GM21717 (cell line): ENCODE measurements at regions not wholly inside any gene's neighbourhood (a gene's known extent, or its start where the extent isn't known, plus 50 kb on each side); places are given as distances from the start of the nearest gene placed in this dataset.

Source experiments
- ATAC-seq: cut with Tn5 transposase; IDR thresholded peaks from one replicate; pipeline ENCODE4 v1.9.1; 2021; ENCODE audit warnings: mild to moderate bottlenecking, moderate library complexity; ENCODE audit not compliant: unreplicated experiment

DNA sequence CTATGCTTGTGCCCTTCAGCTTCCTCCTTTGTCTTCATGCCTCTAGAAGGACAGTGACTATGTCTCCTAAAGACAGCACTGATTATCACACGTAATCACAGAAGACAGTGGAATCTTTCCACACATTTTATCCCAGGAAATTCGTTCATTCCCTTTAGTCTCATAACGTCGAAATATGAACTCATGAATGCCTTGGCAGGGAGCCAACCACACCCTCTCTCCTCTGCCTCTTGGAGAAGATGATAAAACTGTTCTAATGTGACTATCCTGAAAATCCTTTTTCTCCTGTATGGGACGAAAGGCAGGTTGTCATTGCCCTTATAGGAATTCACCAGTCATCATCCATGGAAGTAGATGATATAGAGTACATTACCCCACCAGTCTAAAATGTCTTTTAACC is 726.6 kb upstream of the FANCL start:
- no peak for ATAC-seq

DNA sequence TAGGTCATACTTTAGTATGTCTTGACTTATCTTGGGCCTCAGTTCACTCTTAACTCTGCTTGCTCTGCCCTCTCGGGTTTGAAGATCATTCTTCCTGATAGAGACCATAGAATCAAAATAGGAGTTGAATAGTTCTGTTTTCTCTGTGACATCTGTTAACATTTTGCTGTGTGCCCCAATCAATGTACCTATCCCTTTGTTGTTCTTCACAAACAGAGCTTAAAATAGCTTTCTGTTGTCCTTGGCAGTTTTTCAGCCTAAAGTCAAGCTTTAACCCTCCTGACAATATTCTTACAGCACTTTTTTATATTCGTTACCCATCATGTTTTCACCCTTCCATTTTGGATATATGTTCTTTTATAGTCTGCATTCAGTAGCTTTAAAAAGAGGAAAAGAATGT is 724.5 kb upstream of the FANCL start:
- no peak for ATAC-seq

DNA sequence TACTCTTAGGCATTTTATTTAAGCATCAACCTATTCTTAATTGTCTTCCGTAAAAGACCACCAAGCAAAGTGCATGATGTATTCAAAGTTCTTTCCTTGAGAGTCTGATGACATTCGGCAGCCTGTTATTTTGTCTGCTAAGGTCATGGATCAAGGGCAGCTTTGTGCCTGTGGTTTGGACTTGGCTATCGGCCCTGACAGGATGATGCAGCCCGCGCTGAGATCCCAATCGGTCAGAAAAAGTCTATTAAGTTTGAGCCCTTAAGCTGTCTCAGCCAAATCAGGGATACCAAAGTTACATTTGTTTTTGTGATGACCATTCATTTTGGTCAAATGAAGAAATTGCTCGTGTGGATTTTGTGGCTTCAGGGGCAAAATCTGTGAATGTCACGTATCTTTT is 718.9 kb upstream of the FANCL start:
- no peak for ATAC-seq

DNA sequence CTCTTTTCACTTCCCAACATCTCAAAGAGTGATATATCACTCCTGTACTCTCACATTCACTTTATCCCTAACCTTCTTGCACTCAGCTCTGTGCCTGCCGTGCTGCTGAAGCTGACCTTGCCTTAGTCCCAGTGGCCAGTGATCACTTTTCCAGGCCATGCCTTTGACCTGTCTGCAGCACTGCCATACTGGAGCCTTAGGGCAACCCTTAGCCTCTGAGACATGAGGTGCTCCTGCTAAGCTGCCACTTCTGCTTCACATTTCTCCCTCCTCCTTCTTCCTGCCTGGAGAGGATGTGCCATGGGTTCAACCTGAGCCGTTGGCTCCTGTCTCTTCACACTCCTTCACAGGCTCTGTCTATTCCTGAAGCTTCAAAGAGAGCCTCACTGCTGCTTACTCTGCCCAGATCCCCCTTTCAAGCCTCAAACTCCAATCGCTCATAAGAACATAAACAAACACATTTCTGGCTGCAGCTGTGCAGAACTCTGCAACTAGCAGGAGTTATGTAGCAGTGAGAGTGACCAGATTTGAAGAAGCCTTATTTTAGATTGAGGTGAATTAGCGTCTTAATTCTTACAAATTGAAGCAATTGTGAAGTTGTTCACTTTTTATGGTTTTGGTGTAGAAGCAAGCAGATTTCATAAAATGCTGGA is 716.2 kb upstream of the FANCL start:
- ATAC-seq = no peak

DNA sequence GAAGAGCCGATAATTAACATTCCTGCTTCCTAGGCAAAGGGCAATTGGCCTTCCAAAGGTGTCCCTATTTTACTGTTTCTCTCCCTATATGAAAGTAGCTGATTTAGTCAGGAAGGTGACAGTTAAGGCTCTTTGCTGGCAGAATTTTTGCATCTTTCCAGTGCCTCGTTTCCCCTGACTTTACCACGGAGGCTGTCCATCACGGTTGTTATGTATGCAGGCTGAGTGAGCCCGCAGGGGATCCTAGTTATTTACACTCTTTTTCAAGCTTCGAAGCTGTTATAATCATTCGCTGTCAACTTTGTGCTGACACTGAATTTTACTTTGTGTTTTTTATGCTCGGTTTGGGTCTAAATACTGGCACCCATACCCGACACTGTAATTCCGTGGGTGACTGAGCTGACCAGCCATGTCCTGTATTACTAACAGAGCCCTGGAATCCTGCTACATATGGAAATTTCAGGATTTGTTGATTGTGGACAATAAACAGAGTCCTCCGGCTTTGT is 713.8 kb upstream of the FANCL start:
- ATAC-seq = no peak

DNA sequence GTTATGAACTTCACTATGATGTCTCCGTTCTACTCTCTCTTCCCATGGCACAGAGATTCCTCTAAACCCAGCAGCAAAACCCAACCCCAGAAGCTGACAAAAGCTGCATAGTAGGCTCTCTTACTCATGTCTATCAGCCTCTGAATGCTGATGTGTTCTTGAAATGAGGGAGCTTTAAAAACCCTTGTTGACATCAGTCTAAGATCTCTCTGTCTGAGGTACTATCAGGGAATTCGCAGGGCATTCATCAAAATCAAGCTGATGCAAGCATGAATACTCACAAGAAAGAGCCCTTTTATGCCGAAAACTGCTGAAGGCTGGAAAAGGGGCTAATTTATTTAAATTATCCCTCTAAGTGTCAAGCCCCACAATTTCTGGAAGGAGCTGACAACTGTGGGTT is 710.6 kb upstream of the FANCL start:
- ATAC-seq = no peak

DNA sequence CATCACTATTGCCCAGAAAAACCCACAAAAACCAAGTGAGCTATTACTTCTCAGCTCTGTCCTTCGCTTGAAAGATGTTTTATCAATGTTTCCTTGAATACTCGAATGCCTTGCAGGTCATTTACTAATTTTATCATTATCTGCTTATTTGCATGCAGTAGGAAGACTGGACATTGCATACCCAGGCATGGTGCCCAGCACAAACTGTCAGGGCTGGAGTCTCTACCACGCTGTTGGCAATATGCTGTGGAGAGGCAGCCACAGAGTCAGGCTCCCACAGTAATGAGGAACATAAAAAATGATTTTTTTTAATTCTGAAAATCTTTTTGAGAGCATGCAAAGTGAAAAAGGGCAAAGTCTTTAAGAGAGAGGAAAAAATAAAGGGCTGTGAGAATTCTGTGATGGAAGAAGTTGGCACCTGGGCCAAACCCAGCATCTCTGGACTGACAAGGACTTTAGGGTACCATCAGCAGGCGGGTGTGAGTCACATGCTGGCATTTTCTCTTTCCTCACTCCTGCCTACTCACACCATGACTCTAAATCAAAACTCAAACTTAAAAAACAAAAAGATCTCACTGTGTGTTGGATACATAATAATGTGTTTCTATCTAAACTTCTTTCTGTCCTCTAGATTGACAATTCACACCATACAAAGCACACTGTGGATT is 709.8 kb upstream of the FANCL start:
- no peak for ATAC-seq

DNA sequence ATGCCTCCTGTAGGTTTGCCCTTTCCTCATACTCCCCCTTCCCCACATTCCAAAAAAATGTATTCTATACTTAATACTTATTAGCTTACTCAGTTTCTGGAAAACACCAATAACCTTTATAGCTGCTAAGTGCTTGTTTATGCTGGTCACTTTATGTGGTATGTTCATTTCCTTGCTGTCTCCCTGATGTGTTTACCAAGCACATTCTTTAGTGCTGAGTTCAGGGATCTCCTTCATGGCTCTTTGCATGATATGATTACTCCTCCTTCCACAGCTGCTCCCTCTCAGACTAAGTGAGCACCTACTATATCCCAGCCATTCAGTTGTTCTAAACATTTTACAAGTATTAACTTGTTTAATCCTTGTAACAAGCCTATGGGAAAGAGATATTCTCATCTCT is 698.3 kb upstream of the FANCL start:
- no peak for ATAC-seq

DNA sequence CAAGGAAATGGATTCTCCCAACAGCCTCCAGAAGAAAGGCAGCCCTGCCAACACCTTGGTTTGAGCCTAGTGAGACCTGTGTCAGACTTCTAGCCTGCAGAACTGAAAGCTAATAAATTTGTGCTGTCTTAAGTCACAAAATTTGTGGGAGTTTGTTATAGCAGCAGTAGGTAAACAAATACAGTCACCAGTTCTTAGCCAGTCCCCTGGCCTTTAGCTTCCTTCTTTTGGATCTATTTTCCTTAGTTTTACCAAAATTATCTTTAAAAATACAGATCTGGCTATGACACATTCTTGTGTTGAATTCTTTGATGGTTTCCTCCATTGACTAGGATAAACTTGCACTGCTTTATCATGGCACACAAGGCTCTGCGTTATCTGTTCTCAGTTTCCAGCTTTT is 697.9 kb upstream of the FANCL start:
- ATAC-seq = no peak

DNA sequence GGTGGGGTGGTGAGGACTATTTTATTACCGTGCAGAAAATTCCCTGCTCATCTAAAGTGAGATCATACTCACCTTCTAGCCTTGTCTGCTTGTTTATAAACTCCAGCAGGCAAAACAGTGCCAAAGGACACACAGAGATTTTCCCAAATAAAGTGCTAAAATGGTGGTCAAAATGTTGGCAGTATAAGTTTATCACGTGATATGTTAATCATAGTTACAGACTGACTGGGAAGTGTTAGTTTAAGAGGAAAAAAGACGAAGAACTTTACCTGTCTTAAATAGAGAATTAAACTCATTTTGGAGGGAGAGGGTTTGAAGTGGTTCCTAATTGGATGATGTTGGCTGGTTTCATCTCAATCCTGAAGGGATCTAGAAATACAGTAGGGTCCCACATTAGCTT is 691.7 kb upstream of the FANCL start:
- no peak for ATAC-seq

DNA sequence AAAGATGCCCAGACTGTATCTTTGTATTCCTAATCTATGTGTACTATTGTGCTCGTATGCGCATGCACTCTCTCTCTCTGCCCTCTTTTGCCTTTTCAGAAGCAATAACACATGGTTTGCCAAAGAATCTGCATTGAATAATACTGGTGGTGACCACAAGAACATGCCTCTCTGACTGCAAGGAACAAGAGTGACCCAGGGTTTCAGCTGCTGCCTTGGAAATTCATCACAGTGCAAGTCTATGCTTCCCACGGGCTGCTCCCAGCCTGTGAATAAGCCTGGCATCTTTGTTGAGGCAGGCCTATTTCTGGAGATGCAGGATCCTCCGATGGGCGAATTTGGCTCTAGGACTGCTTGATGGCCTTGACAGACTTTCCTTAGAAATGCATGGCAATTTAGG is 689.4 kb upstream of the FANCL start:
- no peak for ATAC-seq

DNA sequence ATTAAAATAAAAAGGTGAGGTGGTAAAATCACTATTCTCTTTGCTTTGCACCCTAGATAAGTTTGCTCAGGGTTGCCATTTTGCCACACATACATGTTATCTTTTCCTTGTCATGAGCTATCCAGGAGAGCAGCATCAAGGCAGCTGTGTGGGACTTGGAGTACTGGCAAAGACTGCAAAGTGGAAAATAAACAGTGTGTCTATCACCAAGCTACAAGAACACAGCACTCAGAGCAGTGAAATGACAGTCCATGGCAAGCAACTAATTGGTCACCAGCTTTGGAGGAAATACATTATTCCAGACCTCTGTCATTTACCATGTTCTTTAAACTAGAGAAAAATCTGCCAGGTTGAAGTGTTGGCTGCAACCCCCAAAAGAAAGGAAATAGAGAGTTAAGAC is 687.8 kb upstream of the FANCL start:
- no peak for ATAC-seq

DNA sequence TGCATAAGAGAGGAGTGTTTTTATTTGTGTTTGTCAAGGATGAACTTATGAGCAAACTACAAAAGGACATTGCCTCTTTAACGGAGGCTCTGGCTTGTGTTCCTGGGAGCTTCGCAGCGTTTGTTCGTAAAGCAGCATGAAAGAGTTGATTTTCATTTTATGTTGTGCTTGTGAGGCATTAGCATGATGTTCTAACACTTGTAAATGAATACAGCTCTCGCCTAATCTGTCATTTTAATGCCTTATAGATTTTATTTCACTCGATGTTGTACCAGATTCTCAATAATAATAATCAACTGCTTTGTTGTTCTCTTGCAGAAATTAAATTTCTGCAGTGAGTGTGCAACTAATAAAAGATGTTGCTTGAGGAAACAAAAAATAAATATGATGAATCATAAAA is 687.3 kb upstream of the FANCL start:
- no peak for ATAC-seq

DNA sequence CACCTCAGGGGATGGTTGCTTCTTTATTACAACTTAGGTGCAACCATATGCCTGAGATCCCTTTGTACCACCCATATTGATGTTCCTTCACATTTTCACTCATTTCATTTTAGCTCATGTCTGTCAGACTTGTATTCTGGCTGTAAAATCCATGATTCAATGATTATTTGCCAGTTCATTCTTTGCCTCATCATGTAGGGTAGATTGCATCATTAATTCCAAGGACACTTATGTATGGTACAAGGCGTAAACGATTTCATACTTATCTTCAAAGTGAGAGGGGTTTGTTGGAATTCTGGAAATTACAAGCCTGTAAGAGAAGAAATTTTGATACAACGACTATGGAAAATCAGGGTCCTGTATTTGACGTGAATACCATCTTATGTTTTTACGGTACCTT is 685.0 kb upstream of the FANCL start:
- no peak for ATAC-seq

DNA sequence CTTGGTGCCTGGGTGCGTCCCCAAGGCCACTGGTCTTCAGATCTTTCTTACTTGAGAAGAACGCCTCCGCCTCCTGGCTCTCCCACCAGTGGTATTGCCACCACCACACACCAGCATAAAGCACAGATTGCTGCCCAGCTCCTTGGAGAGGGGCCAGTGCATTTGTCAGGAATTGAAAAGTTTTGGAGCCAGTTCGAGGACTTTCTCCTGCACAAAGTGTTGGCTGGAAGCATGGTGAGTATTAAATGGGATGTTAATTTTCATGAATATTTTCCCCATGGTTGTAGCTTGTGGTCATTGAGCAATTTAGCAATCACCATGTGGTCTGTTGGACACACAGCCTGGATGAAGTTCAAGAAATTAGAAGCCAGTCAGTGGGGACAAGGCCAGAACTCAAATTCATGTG is 684.6 kb upstream of the FANCL start:
- ATAC-seq = no peak

DNA sequence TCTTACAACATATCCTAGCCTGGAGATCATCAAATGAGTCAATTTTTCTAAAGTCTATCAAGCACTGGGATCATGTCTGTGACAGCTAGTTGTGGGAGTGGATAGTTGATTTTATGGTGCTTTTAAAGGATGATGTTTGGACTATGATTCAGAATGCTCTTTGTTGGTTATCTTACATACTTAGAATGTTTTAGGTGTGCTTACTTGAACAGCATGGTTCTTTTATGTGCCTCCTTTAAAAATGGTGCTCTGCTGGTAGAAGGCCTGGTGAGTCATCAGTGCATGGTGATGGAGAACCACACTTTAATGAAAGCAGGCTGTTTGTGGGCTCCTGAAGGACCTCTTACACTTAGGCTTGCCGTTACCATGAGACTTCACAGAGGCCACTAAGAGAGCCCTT is 682.7 kb upstream of the FANCL start:
- ATAC-seq = no peak

DNA sequence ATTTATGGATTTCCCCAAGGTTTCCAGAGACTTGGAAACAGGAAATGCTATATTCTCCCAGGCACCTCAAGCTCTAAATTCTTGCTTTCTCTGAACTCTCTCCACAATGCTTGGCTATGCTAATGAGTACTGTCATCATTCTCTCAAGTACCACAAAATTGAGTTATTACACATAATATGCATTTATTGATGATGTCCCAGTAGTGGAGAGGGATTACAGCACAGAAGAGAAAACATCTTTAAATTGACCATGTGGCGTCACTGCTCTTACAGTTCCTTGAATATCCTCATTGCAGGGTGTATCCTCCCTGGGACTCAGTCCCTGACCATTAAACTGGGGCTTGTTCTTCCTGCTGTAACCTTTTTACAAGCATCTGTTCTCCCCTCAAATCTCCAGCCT is 681.1 kb upstream of the FANCL start:
- ATAC-seq = no peak

DNA sequence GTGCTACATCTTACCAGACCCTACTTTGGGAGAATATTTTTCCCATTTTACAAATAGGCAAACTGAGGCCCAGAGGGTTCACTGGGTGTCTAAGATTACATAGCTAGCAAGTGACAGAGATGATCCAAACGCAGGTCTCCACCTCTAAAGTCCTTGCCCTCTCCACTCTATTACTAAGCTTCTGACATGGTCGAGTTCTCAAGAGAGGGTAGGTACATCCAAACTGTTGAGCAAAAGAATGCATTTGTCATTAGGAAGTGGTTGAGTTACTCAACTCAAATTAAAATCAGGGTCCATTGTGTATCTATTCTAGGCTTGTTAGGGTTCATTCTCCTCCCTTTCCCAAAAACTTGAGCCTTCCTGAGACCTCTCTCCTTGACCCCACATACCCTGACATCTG is 680.6 kb upstream of the FANCL start:
- no peak for ATAC-seq

DNA sequence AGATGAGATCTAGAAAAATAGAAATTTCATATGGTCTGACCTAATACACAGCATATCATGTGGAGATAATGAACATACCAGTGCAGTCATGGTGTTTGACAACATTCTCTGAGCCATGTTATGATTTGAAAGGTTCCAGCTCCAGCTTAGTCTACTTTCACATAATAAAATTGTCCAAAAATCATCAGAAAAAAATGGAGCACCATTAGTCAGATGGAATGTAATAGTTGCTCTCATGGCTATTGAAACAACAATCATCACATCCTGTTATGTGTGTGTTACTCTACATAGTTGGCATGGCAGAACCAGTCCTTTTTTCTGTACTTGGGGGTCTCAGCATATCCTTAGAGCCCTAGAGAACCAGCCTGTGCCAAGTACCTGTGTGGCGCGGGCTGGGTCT is 678.9 kb upstream of the FANCL start:
- no peak for ATAC-seq

DNA sequence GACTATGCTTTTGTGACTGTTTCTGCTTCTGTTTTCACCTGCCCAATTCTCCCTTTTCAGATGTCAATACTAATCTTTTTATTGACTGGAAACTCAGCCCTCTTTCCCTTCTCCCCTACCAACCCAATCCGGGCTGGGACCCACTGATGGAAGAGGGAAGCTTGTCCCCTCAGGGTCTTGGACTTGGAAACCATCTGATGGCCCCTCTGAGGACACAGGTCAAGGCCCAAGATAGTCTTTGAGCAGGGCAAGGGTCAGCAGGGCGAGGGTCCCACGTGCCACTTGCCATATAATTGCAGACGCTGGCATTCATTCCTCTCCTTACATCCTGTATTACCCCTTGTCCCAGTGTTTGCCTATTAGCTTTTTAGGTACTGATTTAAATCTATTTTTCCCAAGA is 678.2 kb upstream of the FANCL start:
- ATAC-seq = no peak

DNA sequence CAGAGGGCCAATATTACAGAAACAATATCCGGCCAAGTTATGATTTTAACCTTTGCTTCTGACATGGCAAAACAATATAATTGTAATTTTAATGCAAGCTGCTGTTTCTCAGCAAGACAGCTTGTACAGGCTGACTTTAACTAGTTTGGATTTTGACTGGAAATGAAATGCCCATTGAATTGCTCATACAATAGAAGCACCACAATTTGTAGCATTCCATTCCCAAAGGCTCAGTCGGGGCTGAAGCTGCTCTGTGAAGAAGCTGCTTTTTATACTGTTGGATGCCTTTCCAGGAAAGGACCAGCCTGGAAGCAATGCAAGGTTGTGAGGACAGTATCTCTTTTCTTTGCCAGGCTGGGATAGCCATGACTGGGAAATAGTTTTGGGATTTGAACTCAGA is 677.0 kb upstream of the FANCL start:
- no peak for ATAC-seq

DNA sequence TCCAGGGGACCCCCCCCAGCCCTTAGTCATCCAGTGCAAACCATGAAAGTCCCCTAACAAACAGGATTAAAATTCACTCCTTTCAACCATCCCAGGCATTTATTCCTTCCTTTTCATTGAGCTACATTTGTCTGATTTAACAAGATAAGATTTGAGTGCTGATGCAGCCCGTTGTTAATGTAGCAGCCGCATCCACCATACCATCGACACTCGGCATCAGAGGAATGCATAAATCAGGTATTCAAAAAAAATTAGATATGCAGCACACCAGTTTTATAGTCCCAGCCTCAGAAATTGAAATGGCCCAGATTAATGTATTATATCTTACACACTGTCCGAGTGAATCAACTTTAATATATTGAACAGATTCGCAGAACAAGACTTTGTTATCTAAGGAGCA is 676.5 kb upstream of the FANCL start:
- ATAC-seq = no peak

DNA sequence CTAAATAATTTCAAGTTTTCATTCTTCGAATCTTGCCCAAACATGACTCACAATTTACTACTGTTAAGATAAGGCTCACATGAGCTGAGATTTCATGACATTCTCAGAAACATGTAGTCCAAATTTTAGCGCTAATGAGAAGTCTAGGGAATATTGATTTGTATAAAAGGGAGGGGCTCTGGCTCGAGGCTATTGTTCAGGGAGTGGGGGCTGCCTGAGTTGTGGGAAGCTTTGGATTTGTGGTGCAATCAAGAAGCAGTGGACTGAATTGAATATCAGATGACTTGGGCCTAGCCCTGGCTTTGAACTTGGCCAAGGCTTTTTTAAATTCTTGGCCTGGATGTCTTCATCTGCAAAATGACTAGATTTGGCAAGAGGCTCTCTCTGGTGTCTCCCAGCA is 674.9 kb upstream of the FANCL start:
- no peak for ATAC-seq
